GM23338 (cell line): ENCODE measurements at regions not wholly inside any gene's neighbourhood (a gene's known extent, or its start where the extent isn't known, plus 50 kb on each side); places are given as distances from the start of the nearest gene placed in this dataset.

Experiments used
- ATAC-seq: fragments of 200-7000 bp; cut with Tn5 transposase; 3 replicates; pipeline ENCODE4 v1.9.1; 2020
- DNase-seq: peaks from one replicate; pipeline ENCODE4 v3.0.0-alpha.2; 2015; ENCODE audit warnings: low spot score
- H2AFZ ChIP-seq: fragments of 200-600 bp; sonication (generic); 2 replicates; pipeline ENCODE4 v1.8.0; 2016; ENCODE audit warnings: antibody characterized with exemption, mild to moderate bottlenecking, moderate library complexity
- H3F3A ChIP-seq: fragments of 200-600 bp; sonication (generic); replicated peaks from 2 replicates; pipeline ENCODE4 v1.8.0; 2017; ENCODE audit warnings: antibody characterized with exemption, mixed run types, low read depth
- H3K27ac ChIP-seq: fragments of 200-600 bp; sonication (generic); 2 replicates; pipeline ENCODE4 v1.6.1; 2016; ENCODE audit warnings: low read depth
- H3K27me3 ChIP-seq: fragments of 200-600 bp; sonication (generic); 2 replicates; pipeline ENCODE4 v1.8.0; 2016; ENCODE audit warnings: mild to moderate bottlenecking, mixed run types, moderate library complexity; ENCODE audit not compliant: insufficient read depth
- H3K36me3 ChIP-seq: fragments of 200-600 bp; sonication (generic); 2 replicates; pipeline ENCODE4 v1.8.0; 2016; ENCODE audit warnings: mild to moderate bottlenecking; ENCODE audit not compliant: insufficient read depth
- H3K4me1 ChIP-seq: fragments of 200-600 bp; sonication (generic); 2 replicates; pipeline ENCODE4 v1.8.0; 2016; ENCODE audit warnings: mild to moderate bottlenecking, moderate library complexity; ENCODE audit not compliant: insufficient read depth
- H3K4me2 ChIP-seq: fragments of 200-600 bp; sonication (generic); 2 replicates; pipeline ENCODE4 v1.7.1; 2017; ENCODE audit warnings: mixed run types
- H3K4me3 ChIP-seq: fragments of 200-600 bp; sonication (generic); 2 replicates; pipeline ENCODE4 v1.6.1; 2016; ENCODE audit warnings: mixed run types
- H3K79me2 ChIP-seq: fragments of 200-600 bp; sonication (generic); replicated peaks from 2 replicates; pipeline ENCODE4 v1.8.0; 2017; ENCODE audit warnings: mild to moderate bottlenecking; ENCODE audit not compliant: insufficient read depth
- H3K9me2 ChIP-seq: fragments of 200-600 bp; sonication (generic); 2 replicates; pipeline ENCODE4 v1.8.0; 2017; ENCODE audit not compliant: insufficient read depth
- H4K20me1 ChIP-seq: fragments of 200-600 bp; sonication (generic); replicated peaks from 2 replicates; pipeline ENCODE4 v1.8.0; 2017; ENCODE audit warnings: mild to moderate bottlenecking; ENCODE audit not compliant: insufficient read depth
- H3K27ac Mint-ChIP-seq: 2 replicates; pipeline ENCODE4 v1.8.0; 2020; ENCODE audit warnings: inconsistent platforms, mild to moderate bottlenecking, moderate library complexity, mixed read lengths
- H3K27me3 Mint-ChIP-seq: 3 replicates; pipeline ENCODE4 v1.8.0; 2022; ENCODE audit warnings: low read depth, mild to moderate bottlenecking, moderate library complexity, mixed read lengths, inconsistent platforms; ENCODE audit not compliant: insufficient read depth, poor library complexity
- H3K36me3 Mint-ChIP-seq: 3 replicates; pipeline ENCODE4 v1.8.0; 2021; ENCODE audit warnings: low read depth, mild to moderate bottlenecking, inconsistent platforms, moderate library complexity, mixed read lengths
- H3K4me1 Mint-ChIP-seq: 3 replicates; pipeline ENCODE4 v1.8.0; 2020; ENCODE audit warnings: mild to moderate bottlenecking, inconsistent platforms, mixed read lengths
- H3K4me3 Mint-ChIP-seq: 3 replicates; pipeline ENCODE4 v1.8.0; 2021; ENCODE audit warnings: moderate library complexity, mild to moderate bottlenecking, inconsistent platforms, mixed read lengths
- H3K9me3 Mint-ChIP-seq: 3 replicates; pipeline ENCODE4 v1.8.0; 2020; ENCODE audit warnings: moderate library complexity, mild to moderate bottlenecking, inconsistent platforms, mixed read lengths
- CREB1 ChIP-seq: fragments of 250-450 bp; sonication (Bioruptor Pico); IDR thresholded peaks from 2 replicates; pipeline ENCODE4 v1.5.0; 2020; ENCODE audit warnings: low read depth, mild to moderate bottlenecking, moderate library complexity
- EZH2phosphoT487 ChIP-seq: fragments of 200-600 bp; sonication (generic); IDR thresholded peaks from one replicate; pipeline ENCODE4 v1.8.1; 2018; ENCODE audit warnings: antibody characterized with exemption; ENCODE audit not compliant: unreplicated experiment
- JUNB ChIP-seq: IDR thresholded peaks from one replicate; pipeline ENCODE4 v1.6.1; 2016; ENCODE audit warnings: antibody characterized with exemption; ENCODE audit not compliant: unreplicated experiment
- NANOG ChIP-seq: IDR thresholded peaks from 2 replicates; pipeline ENCODE4 v1.6.1; 2016; ENCODE audit warnings: antibody characterized with exemption, borderline replicate concordance
- POLR2AphosphoS5 ChIP-seq: IDR thresholded peaks from 2 replicates; pipeline ENCODE4 v1.6.1; 2016; ENCODE audit warnings: antibody characterized with exemption, low read depth
- ZNF114 ChIP-seq: fragments of 250-450 bp; sonication (Bioruptor Pico); IDR thresholded peaks from 2 replicates; pipeline ENCODE4 v1.5.0; 2020; ENCODE audit warnings: mild to moderate bottlenecking, moderate library complexity
- TF ChIP-seq, protein P1 (sequence below): fragments of 250-450 bp; sonication (Bioruptor Pico); IDR thresholded peaks from 2 replicates; pipeline ENCODE4 v1.5.0; 2020; ENCODE audit warnings: mild to moderate bottlenecking, moderate library complexity

- TF ChIP-seq, protein P1, sequence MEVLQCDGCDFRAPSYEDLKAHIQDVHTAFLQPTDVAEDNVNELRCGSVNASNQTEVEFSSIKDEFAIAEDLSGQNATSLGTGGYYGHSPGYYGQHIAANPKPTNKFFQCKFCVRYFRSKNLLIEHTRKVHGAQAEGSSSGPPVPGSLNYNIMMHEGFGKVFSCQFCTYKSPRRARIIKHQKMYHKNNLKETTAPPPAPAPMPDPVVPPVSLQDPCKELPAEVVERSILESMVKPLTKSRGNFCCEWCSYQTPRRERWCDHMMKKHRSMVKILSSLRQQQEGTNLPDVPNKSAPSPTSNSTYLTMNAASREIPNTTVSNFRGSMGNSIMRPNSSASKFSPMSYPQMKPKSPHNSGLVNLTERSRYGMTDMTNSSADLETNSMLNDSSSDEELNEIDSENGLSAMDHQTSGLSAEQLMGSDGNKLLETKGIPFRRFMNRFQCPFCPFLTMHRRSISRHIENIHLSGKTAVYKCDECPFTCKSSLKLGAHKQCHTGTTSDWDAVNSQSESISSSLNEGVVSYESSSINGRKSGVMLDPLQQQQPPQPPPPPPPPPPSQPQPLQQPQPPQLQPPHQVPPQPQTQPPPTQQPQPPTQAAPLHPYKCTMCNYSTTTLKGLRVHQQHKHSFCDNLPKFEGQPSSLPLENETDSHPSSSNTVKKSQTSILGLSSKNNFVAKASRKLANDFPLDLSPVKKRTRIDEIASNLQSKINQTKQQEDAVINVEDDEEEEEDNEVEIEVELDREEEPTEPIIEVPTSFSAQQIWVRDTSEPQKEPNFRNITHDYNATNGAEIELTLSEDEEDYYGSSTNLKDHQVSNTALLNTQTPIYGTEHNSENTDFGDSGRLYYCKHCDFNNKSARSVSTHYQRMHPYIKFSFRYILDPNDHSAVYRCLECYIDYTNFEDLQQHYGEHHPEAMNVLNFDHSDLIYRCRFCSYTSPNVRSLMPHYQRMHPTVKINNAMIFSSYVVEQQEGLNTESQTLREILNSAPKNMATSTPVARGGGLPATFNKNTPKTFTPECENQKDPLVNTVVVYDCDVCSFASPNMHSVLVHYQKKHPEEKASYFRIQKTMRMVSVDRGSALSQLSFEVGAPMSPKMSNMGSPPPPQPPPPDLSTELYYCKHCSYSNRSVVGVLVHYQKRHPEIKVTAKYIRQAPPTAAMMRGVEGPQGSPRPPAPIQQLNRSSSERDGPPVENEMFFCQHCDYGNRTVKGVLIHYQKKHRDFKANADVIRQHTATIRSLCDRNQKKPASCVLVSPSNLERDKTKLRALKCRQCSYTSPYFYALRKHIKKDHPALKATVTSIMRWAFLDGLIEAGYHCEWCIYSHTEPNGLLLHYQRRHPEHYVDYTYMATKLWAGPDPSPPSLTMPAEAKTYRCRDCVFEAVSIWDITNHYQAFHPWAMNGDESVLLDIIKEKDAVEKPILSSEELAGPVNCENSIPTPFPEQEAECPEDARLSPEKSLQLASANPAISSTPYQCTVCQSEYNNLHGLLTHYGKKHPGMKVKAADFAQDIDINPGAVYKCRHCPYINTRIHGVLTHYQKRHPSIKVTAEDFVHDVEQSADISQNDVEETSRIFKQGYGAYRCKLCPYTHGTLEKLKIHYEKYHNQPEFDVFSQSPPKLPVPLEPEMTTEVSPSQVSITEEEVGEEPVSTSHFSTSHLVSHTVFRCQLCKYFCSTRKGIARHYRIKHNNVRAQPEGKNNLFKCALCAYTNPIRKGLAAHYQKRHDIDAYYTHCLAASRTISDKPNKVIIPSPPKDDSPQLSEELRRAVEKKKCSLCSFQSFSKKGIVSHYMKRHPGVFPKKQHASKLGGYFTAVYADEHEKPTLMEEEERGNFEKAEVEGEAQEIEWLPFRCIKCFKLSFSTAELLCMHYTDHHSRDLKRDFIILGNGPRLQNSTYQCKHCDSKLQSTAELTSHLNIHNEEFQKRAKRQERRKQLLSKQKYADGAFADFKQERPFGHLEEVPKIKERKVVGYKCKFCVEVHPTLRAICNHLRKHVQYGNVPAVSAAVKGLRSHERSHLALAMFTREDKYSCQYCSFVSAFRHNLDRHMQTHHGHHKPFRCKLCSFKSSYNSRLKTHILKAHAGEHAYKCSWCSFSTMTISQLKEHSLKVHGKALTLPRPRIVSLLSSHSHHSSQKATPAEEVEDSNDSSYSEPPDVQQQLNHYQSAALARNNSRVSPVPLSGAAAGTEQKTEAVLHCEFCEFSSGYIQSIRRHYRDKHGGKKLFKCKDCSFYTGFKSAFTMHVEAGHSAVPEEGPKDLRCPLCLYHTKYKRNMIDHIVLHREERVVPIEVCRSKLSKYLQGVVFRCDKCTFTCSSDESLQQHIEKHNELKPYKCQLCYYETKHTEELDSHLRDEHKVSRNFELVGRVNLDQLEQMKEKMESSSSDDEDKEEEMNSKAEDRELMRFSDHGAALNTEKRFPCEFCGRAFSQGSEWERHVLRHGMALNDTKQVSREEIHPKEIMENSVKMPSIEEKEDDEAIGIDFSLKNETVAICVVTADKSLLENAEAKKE, result no peak
These were observed 522.4 kb downstream of the MATN1 start (continued) for GRCh38 chr1:30201015-30201414.

GRCh38 chr1:30200161-30200560 lies 523.2 kb downstream of the MATN1 start:
- Histone ChIP-seq H3K9me2 (peaks cover 3% of the 10 kb centered on the region; the same call in 1 of the 2 replicates), H3K36me3 (peaks cover 6% of the 10 kb centered on the region; the same call in 1 of the 2 replicates), H3K27ac (no peak overlapping the region), H2AFZ (no peak overlapping the region), H3K4me3 (no peak overlapping the region), H3K4me2 (no peak overlapping the region), H4K20me1 (no peaks in the 10 kb centered on the region), H3K4me1 (no peaks in the 10 kb centered on the region), H3K27me3 (no peaks in the 10 kb centered on the region), H3F3A (no peaks in the 10 kb centered on the region), H3K79me2 (no peaks in the 10 kb centered on the region)
- Mint-ChIP-seq H3K27me3 (peaks cover 6% of the 10 kb centered on the region), H3K4me1 (peaks cover 3% of the 10 kb centered on the region; the same call in 2 of the 3 replicates), H3K36me3 (no peaks in the 10 kb centered on the region), H3K27ac (no peak overlapping the region), H3K4me3 (no peak overlapping the region), H3K9me3 (peaks cover 21% of the 10 kb centered on the region)
- ATAC-seq (no peak), DNase-seq (no peak)
- TF ChIP-seq NANOG (no peak), JUNB (no peak), ZNF114 (no peak), POLR2AphosphoS5 (no peak), EZH2phosphoT487 (no peak), CREB1 (no peak)
- TF ChIP-seq, protein P1, result no peak
